ENCODE measurements at regions not wholly inside any gene's neighbourhood (a gene's known extent, or its start where the extent isn't known, plus 50 kb on each side); places are given as distances from the start of the nearest gene placed in this dataset.

- Mint-ChIP-seq H3K4me3 (no peak overlapping the region), H3K4me1 (peaks cover 6% of the 10 kb centered on the region), H3K36me3 (no peaks in the 10 kb centered on the region), H3K27ac (no peak overlapping the region), H3K27me3 (peaks cover 20% of the 10 kb centered on the region), H3K9me3 (no peaks in the 10 kb centered on the region)
- no peak for ATAC-seq (ENCODE audit: low read depth)
- DNase-seq (ENCODE audit: low spot score in 2 of 2) = no peak
Measured at GRCh38 chr12:131607658-131608447, 103.0 kb upstream of the SFSWAP start.

DNA sequence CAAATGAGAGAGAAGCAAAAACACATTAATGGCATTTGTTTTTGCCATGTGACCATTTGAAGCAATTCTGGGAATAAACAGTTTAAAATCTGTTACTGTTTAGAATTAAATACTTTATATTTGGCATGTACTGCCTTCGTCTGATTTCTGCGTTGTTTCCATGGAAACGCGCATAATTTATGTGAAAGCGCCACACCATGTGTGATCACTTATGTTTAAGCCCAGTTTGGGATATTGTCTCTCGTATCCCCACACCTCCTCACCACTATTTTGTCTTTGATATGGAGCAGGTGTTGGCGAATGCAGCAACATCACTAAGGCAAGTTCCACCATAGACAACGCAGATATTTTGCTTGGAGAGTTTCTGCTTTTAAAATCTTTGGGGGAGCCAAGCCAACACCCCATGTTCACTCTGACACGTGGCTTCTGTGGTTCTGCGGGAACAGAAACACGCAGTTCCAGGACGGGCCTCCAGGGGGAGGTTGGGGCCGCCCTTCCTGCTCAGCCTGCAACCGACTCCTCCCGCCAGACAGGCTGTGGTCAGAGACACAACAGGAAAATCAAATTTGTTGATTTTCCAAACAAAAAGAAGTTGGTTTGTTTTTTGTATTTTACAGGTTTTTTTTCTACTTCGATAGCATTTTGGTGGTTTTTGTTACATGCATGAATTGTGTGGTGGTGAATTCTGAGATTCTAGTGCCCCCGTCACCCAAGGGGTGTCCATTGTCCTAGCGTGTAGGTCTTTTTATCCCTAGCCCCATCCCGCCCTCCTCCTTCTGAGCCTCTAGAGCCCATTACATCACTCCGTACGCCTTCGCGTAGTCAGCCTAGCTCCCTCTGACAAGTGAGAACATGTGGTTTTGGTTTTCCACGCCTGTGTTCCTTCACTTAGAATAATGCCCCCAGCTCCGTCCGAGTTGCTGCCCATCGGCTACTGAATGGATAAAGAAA lies 101.9 kb upstream of the SFSWAP start:
- no peak overlapping the region for H3K4me3 Mint-ChIP-seq
- no peaks in the 10 kb centered on the region for H3K9me3 Mint-ChIP-seq
- H3K36me3 Mint-ChIP-seq = no peaks in the 10 kb centered on the region
- DNase-seq (ENCODE audit: low spot score in 2 of 2) (peak; percentile 44 to 52), ATAC-seq (ENCODE audit: low read depth) (peak; percentile 81)
- peaks cover 6% of the 10 kb centered on the region for H3K4me1 Mint-ChIP-seq
- H3K27me3 Mint-ChIP-seq = peaks cover 21% of the 10 kb centered on the region
- H3K27ac Mint-ChIP-seq = no peak overlapping the region

- Mint-ChIP-seq H3K27me3 (peaks cover 18% of the 10 kb centered on the region), H3K27ac (no peak overlapping the region), H3K4me1 (peaks cover 3% of the 10 kb centered on the region)
Measured at GRCh38 chr12:131609762-131610161, 101.1 kb upstream of the SFSWAP start.

GRCh38 chr12:131610181-131610580 lies 100.7 kb upstream of the SFSWAP start:
- H3K4me1 Mint-ChIP-seq = peaks cover 3% of the 10 kb centered on the region
- H3K27ac Mint-ChIP-seq = no peak overlapping the region
- ATAC-seq (ENCODE audit: low read depth) (no peak), DNase-seq (ENCODE audit: low spot score in 2 of 2) (no peak)
- H3K36me3 Mint-ChIP-seq = no peaks in the 10 kb centered on the region
- H3K4me3 Mint-ChIP-seq = no peak overlapping the region
- H3K27me3 Mint-ChIP-seq = peaks cover 18% of the 10 kb centered on the region
- no peaks in the 10 kb centered on the region for H3K9me3 Mint-ChIP-seq

More at GRCh38 chr12:131609762-131610161, 101.1 kb upstream of the SFSWAP start:
- DNase-seq (ENCODE audit: low spot score in 2 of 2) (no peak), ATAC-seq (ENCODE audit: low read depth) (no peak)
- no peaks in the 10 kb centered on the region for H3K36me3 Mint-ChIP-seq
- H3K4me3 Mint-ChIP-seq = no peak overlapping the region
- H3K9me3 Mint-ChIP-seq = no peaks in the 10 kb centered on the region

GRCh38 chr12:131610891-131611290 lies 100.0 kb upstream of the SFSWAP start:
- Mint-ChIP-seq H3K4me1 (peaks cover 3% of the 10 kb centered on the region), H3K4me3 (no peak overlapping the region), H3K27ac (no peak overlapping the region), H3K9me3 (no peaks in the 10 kb centered on the region), H3K27me3 (peaks cover 15% of the 10 kb centered on the region), H3K36me3 (no peaks in the 10 kb centered on the region)
- ATAC-seq (ENCODE audit: low read depth) (no peak), DNase-seq (ENCODE audit: low spot score in 2 of 2) (no peak)

- no peak for ATAC-seq (ENCODE audit: low read depth)
- no peaks in the 10 kb centered on the region for H3K36me3 Mint-ChIP-seq
- no peaks in the 10 kb centered on the region for H3K9me3 Mint-ChIP-seq
- DNase-seq (ENCODE audit: low spot score in 2 of 2) = no peak
- H3K27me3 Mint-ChIP-seq = peaks cover 12% of the 10 kb centered on the region
- peaks cover 3% of the 10 kb centered on the region for H3K4me1 Mint-ChIP-seq
- H3K27ac Mint-ChIP-seq = no peak overlapping the region
- H3K4me3 Mint-ChIP-seq = no peak overlapping the region
Measured at GRCh38 chr12:131611416-131612091, 99.3 kb upstream of the SFSWAP start.

- Mint-ChIP-seq H3K27me3 (peaks cover 15% of the 10 kb centered on the region), H3K36me3 (no peaks in the 10 kb centered on the region), H3K27ac (no peak overlapping the region), H3K9me3 (no peaks in the 10 kb centered on the region), H3K4me3 (no peak overlapping the region), H3K4me1 (peaks cover 3% of the 10 kb centered on the region)
- no peak for DNase-seq (ENCODE audit: low spot score in 2 of 2)
- no peak for ATAC-seq (ENCODE audit: low read depth)
Measured at GRCh38 chr12:131612092-131612755, 98.7 kb upstream of the SFSWAP start.

GRCh38 chr12:131613186-131613585 lies 97.7 kb upstream of the SFSWAP start:
- DNase-seq (ENCODE audit: low spot score in 2 of 2) = no peak
- Mint-ChIP-seq H3K9me3 (no peaks in the 10 kb centered on the region), H3K36me3 (no peaks in the 10 kb centered on the region), H3K27ac (no peak overlapping the region), H3K27me3 (peaks cover 14% of the 10 kb centered on the region), H3K4me3 (no peak overlapping the region), H3K4me1 (no peaks in the 10 kb centered on the region)
- ATAC-seq (ENCODE audit: low read depth) = no peak

- no peak overlapping the region for H3K4me3 Mint-ChIP-seq
- H3K27ac Mint-ChIP-seq = no peak overlapping the region
- DNase-seq (ENCODE audit: low spot score in 2 of 2) (no peak), ATAC-seq (ENCODE audit: low read depth) (no peak)
- H3K9me3 Mint-ChIP-seq = no peaks in the 10 kb centered on the region
- H3K27me3 Mint-ChIP-seq = peaks cover 15% of the 10 kb centered on the region
- no peaks in the 10 kb centered on the region for H3K36me3 Mint-ChIP-seq
- no peaks in the 10 kb centered on the region for H3K4me1 Mint-ChIP-seq
Measured at GRCh38 chr12:131613678-131614077, 97.2 kb upstream of the SFSWAP start.

GRCh38 chr12:131615326-131616042 lies 95.4 kb upstream of the SFSWAP start:
- H3K4me3 Mint-ChIP-seq = no peak overlapping the region
- peaks cover 18% of the 10 kb centered on the region for H3K27me3 Mint-ChIP-seq
- DNase-seq (ENCODE audit: low spot score in 2 of 2) (no peak), ATAC-seq (ENCODE audit: low read depth) (no peak)
- H3K27ac Mint-ChIP-seq = no peak overlapping the region
- no peaks in the 10 kb centered on the region for H3K9me3 Mint-ChIP-seq
- no peaks in the 10 kb centered on the region for H3K4me1 Mint-ChIP-seq
- no peaks in the 10 kb centered on the region for H3K36me3 Mint-ChIP-seq

GRCh38 chr12:131616043-131616700 lies 94.7 kb upstream of the SFSWAP start:
- DNase-seq (ENCODE audit: low spot score in 2 of 2) = no peak
- no peak overlapping the region for H3K27ac Mint-ChIP-seq
- H3K27me3 Mint-ChIP-seq = peaks cover 20% of the 10 kb centered on the region
- no peak for ATAC-seq (ENCODE audit: low read depth)
- H3K36me3 Mint-ChIP-seq = no peaks in the 10 kb centered on the region
- no peaks in the 10 kb centered on the region for H3K9me3 Mint-ChIP-seq
- H3K4me1 Mint-ChIP-seq = no peaks in the 10 kb centered on the region
- no peak overlapping the region for H3K4me3 Mint-ChIP-seq

GRCh38 chr12:131616738-131617137 lies 94.2 kb upstream of the SFSWAP start:
- no peak for DNase-seq (ENCODE audit: low spot score in 2 of 2)
- Mint-ChIP-seq H3K27me3 (peaks cover 22% of the 10 kb centered on the region), H3K9me3 (no peaks in the 10 kb centered on the region), H3K4me1 (no peaks in the 10 kb centered on the region), H3K36me3 (no peaks in the 10 kb centered on the region), H3K4me3 (no peak overlapping the region), H3K27ac (no peak overlapping the region)
- no peak for ATAC-seq (ENCODE audit: low read depth)

DNA sequence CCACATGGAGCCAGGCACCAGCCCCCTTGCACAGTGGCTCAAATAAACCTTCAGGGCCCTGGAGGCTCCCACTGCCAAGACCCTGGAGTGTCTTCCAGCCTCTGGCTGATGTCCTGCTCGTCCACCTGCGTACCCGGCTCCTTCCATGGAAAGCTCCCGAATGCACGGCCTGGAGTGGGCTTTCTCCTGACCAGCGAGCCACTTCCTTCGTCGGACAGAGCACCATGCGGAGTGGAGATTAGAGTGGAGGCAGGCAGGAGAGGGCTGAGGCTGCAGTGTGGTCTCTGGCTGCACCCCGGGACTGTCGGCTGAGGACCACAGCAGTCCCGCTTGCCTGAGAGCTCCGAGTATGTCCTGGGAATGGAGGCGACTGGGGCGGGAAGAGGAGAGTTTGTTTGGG lies 93.7 kb upstream of the SFSWAP start:
- Mint-ChIP-seq H3K27me3 (peaks cover 20% of the 10 kb centered on the region), H3K36me3 (no peaks in the 10 kb centered on the region), H3K4me1 (no peaks in the 10 kb centered on the region), H3K27ac (no peak overlapping the region), H3K4me3 (no peak overlapping the region), H3K9me3 (no peaks in the 10 kb centered on the region)
- DNase-seq (ENCODE audit: low spot score in 2 of 2) (no peak), ATAC-seq (ENCODE audit: low read depth) (no peak)
